Stimulated activated naive CD8-positive, alpha-beta T cell treated with anti-CD3 and anti-CD28 coated beads, Interleukin-15, Interleukin-2, amounts not matched to agents 100 ng/mL and 50 ng/mL, for 24 hours (primary cell): ENCODE measurements at regions not wholly inside any gene's neighbourhood (a gene's known extent, or its start where the extent isn't known, plus 50 kb on each side); places are given as distances from the start of the nearest gene placed in this dataset.

Source experiments
- H3K27ac Mint-ChIP-seq: one replicate; pipeline ENCODE4 v1.8.0; 2021; ENCODE audit warnings: mild to moderate bottlenecking, mixed read lengths
- H3K27me3 Mint-ChIP-seq: one replicate; pipeline ENCODE4 v1.8.0; 2021; ENCODE audit warnings: mixed read lengths
- H3K36me3 Mint-ChIP-seq: one replicate; pipeline ENCODE4 v1.8.0; 2021; ENCODE audit warnings: low read depth, mixed read lengths
- H3K4me1 Mint-ChIP-seq: one replicate; pipeline ENCODE4 v1.8.0; 2021; ENCODE audit warnings: low read depth, mixed read lengths
- H3K4me3 Mint-ChIP-seq: one replicate; pipeline ENCODE4 v1.8.0; 2021; ENCODE audit warnings: mild to moderate bottlenecking, mixed read lengths
- H3K9me3 Mint-ChIP-seq: one replicate; pipeline ENCODE4 v1.8.0; 2021; ENCODE audit warnings: mixed read lengths

GRCh38 chr15:95464509-95464908 lies 866.0 kb upstream of the NR2F2 start:
- no peak overlapping the region for H3K4me3 Mint-ChIP-seq
- H3K36me3 Mint-ChIP-seq, result no peaks in the 10 kb centered on the region
- no peaks in the 10 kb centered on the region for H3K9me3 Mint-ChIP-seq
- peaks cover 9% of the 10 kb centered on the region for H3K27me3 Mint-ChIP-seq
- H3K4me1 Mint-ChIP-seq, result no peaks in the 10 kb centered on the region
- no peak overlapping the region for H3K27ac Mint-ChIP-seq

GRCh38 chr15:95468820-95469219 lies 861.7 kb upstream of the NR2F2 start:
- Mint-ChIP-seq H3K4me1 (no peaks in the 10 kb centered on the region), H3K4me3 (no peak overlapping the region), H3K27ac (no peak overlapping the region), H3K9me3 (no peaks in the 10 kb centered on the region), H3K36me3 (no peaks in the 10 kb centered on the region), H3K27me3 (peaks cover 17% of the 10 kb centered on the region)

- H3K27ac Mint-ChIP-seq, result no peak overlapping the region
These were observed 861.0 kb upstream of the NR2F2 start for GRCh38 chr15:95469496-95470000.

GRCh38 chr15:95470529-95470928 lies 860.0 kb upstream of the NR2F2 start:
- Mint-ChIP-seq H3K27me3 (peaks cover 17% of the 10 kb centered on the region), H3K36me3 (no peaks in the 10 kb centered on the region), H3K4me1 (no peaks in the 10 kb centered on the region), H3K4me3 (no peak overlapping the region), H3K27ac (no peak overlapping the region), H3K9me3 (no peaks in the 10 kb centered on the region)

More at GRCh38 chr15:95469496-95470000, 861.0 kb upstream of the NR2F2 start:
- no peaks in the 10 kb centered on the region for H3K4me1 Mint-ChIP-seq
- no peaks in the 10 kb centered on the region for H3K36me3 Mint-ChIP-seq
- peaks cover 17% of the 10 kb centered on the region for H3K27me3 Mint-ChIP-seq
- no peak overlapping the region for H3K4me3 Mint-ChIP-seq
- H3K9me3 Mint-ChIP-seq, result no peaks in the 10 kb centered on the region

GRCh38 chr15:95470997-95471689 lies 859.4 kb upstream of the NR2F2 start:
- Mint-ChIP-seq H3K27ac (no peak overlapping the region), H3K4me3 (no peak overlapping the region), H3K36me3 (no peaks in the 10 kb centered on the region), H3K4me1 (no peaks in the 10 kb centered on the region), H3K9me3 (no peaks in the 10 kb centered on the region), H3K27me3 (peaks cover 17% of the 10 kb centered on the region)

- Mint-ChIP-seq H3K4me3 (no peak overlapping the region), H3K27ac (no peak overlapping the region), H3K9me3 (no peaks in the 10 kb centered on the region), H3K36me3 (no peaks in the 10 kb centered on the region), H3K27me3 (peaks cover 17% of the 10 kb centered on the region), H3K4me1 (no peaks in the 10 kb centered on the region)
These were observed 858.8 kb upstream of the NR2F2 start for GRCh38 chr15:95471690-95472086.

GRCh38 chr15:95475067-95475466 lies 855.4 kb upstream of the NR2F2 start:
- H3K27ac Mint-ChIP-seq, result no peak overlapping the region
- no peak overlapping the region for H3K4me3 Mint-ChIP-seq
- no peaks in the 10 kb centered on the region for H3K4me1 Mint-ChIP-seq
- H3K36me3 Mint-ChIP-seq, result no peaks in the 10 kb centered on the region
- no peaks in the 10 kb centered on the region for H3K9me3 Mint-ChIP-seq
- H3K27me3 Mint-ChIP-seq, result peaks cover 11% of the 10 kb centered on the region

GRCh38 chr15:95479308-95479707 lies 851.2 kb upstream of the NR2F2 start:
- no peaks in the 10 kb centered on the region for H3K27me3 Mint-ChIP-seq
- no peaks in the 10 kb centered on the region for H3K36me3 Mint-ChIP-seq
- peaks cover 6% of the 10 kb centered on the region for H3K9me3 Mint-ChIP-seq
- H3K4me1 Mint-ChIP-seq, result no peaks in the 10 kb centered on the region
- H3K4me3 Mint-ChIP-seq, result no peak overlapping the region
- no peak overlapping the region for H3K27ac Mint-ChIP-seq

GRCh38 chr15:95485367-95485766 lies 845.1 kb upstream of the NR2F2 start:
- no peaks in the 10 kb centered on the region for H3K36me3 Mint-ChIP-seq
- H3K4me1 Mint-ChIP-seq, result no peaks in the 10 kb centered on the region
- H3K9me3 Mint-ChIP-seq, result peaks cover 17% of the 10 kb centered on the region
- H3K27me3 Mint-ChIP-seq, result no peaks in the 10 kb centered on the region
- no peak overlapping the region for H3K4me3 Mint-ChIP-seq
- H3K27ac Mint-ChIP-seq, result no peak overlapping the region

GRCh38 chr15:95486224-95486623 lies 844.3 kb upstream of the NR2F2 start:
- Mint-ChIP-seq H3K9me3 (peaks cover 17% of the 10 kb centered on the region), H3K27ac (no peak overlapping the region), H3K4me3 (no peak overlapping the region), H3K4me1 (no peaks in the 10 kb centered on the region), H3K27me3 (no peaks in the 10 kb centered on the region), H3K36me3 (no peaks in the 10 kb centered on the region)

GRCh38 chr15:95489103-95489502 lies 841.4 kb upstream of the NR2F2 start:
- Mint-ChIP-seq H3K9me3 (peaks cover 13% of the 10 kb centered on the region), H3K27me3 (peaks cover 3% of the 10 kb centered on the region), H3K4me3 (no peak overlapping the region), H3K36me3 (no peaks in the 10 kb centered on the region), H3K27ac (no peak overlapping the region), H3K4me1 (no peaks in the 10 kb centered on the region)

- no peaks in the 10 kb centered on the region for H3K36me3 Mint-ChIP-seq
- H3K27ac Mint-ChIP-seq, result no peak overlapping the region
- no peaks in the 10 kb centered on the region for H3K9me3 Mint-ChIP-seq
- peaks cover 27% of the 10 kb centered on the region for H3K27me3 Mint-ChIP-seq
- H3K4me3 Mint-ChIP-seq, result no peak overlapping the region
- H3K4me1 Mint-ChIP-seq, result no peaks in the 10 kb centered on the region
These were observed 838.0 kb upstream of the NR2F2 start for GRCh38 chr15:95492388-95493070.

GRCh38 chr15:95494971-95495541 lies 835.4 kb upstream of the NR2F2 start:
- Mint-ChIP-seq H3K27me3 (peaks cover 32% of the 10 kb centered on the region), H3K9me3 (no peaks in the 10 kb centered on the region), H3K36me3 (no peaks in the 10 kb centered on the region), H3K4me1 (no peaks in the 10 kb centered on the region), H3K27ac (no peak overlapping the region), H3K4me3 (no peak overlapping the region)

- Mint-ChIP-seq H3K9me3 (no peaks in the 10 kb centered on the region), H3K4me3 (no peak overlapping the region), H3K27me3 (peaks cover 32% of the 10 kb centered on the region), H3K27ac (no peak overlapping the region), H3K36me3 (no peaks in the 10 kb centered on the region), H3K4me1 (no peaks in the 10 kb centered on the region)
These were observed 832.9 kb upstream of the NR2F2 start for GRCh38 chr15:95497634-95498033.

GRCh38 chr15:95498961-95499360 lies 831.5 kb upstream of the NR2F2 start:
- no peak overlapping the region for H3K4me3 Mint-ChIP-seq
- peaks cover 30% of the 10 kb centered on the region for H3K27me3 Mint-ChIP-seq
- H3K4me1 Mint-ChIP-seq, result peaks cover 7% of the 10 kb centered on the region
- no peaks in the 10 kb centered on the region for H3K9me3 Mint-ChIP-seq
- H3K36me3 Mint-ChIP-seq, result no peaks in the 10 kb centered on the region
- H3K27ac Mint-ChIP-seq, result no peak overlapping the region
